Osteoblast (primary cell): ENCODE measurements at regions not wholly inside any gene's neighbourhood (a gene's known extent, or its start where the extent isn't known, plus 50 kb on each side); places are given as distances from the start of the nearest gene placed in this dataset.

Experiments
- DNase-seq: peaks from one replicate; pipeline ENCODE4 v3.0.0; 2011; ENCODE audit warnings: low spot score, mixed read lengths; ENCODE audit not compliant: insufficient read length; ENCODE audit errors: missing footprints
- H2AFZ ChIP-seq: 2 replicates; pipeline ENCODE4 v1.6.0; 2011; ENCODE audit warnings: mild to moderate bottlenecking, low read length
- H3K27ac ChIP-seq: 2 replicates; pipeline ENCODE4 v1.5.1; 2011; ENCODE audit warnings: mild to moderate bottlenecking, low read depth, low read length, moderate library complexity
- H3K27me3 ChIP-seq: 2 replicates; pipeline ENCODE4 v1.6.0; 2012; ENCODE audit warnings: mild to moderate bottlenecking, control low read depth, inconsistent platforms, low read length, moderate library complexity; ENCODE audit not compliant: insufficient read depth
- H3K36me3 ChIP-seq: 2 replicates; pipeline ENCODE4 v1.5.1; 2011; ENCODE audit warnings: mild to moderate bottlenecking, low read length, control low read depth, moderate library complexity; ENCODE audit not compliant: insufficient read depth
- H3K4me1 ChIP-seq: 2 replicates; pipeline ENCODE4 v1.5.1; 2011; ENCODE audit warnings: mild to moderate bottlenecking, low read length, control low read depth, moderate library complexity; ENCODE audit not compliant: insufficient read depth
- H3K4me2 ChIP-seq: 2 replicates; pipeline ENCODE4 v1.6.0; 2011; ENCODE audit warnings: mild to moderate bottlenecking, low read length; ENCODE audit not compliant: insufficient read depth
- H3K4me3 ChIP-seq: fragments of 200-600 bp; sonication (generic); 3 replicates; pipeline ENCODE4 v1.5.1; 2012; ENCODE audit warnings: mild to moderate bottlenecking, low read length, inconsistent platforms; ENCODE audit not compliant: insufficient read depth
- H3K79me2 ChIP-seq: 2 replicates; pipeline ENCODE4 v1.6.0; 2012; ENCODE audit warnings: mild to moderate bottlenecking, low read length, control low read depth, inconsistent platforms; ENCODE audit not compliant: insufficient read depth
- H3K9me3 ChIP-seq: 2 replicates; pipeline ENCODE4 v1.5.1; 2011; ENCODE audit warnings: low read depth, low read length, control low read depth
- H4K20me1 ChIP-seq: 2 replicates; pipeline ENCODE4 v1.6.0; 2012; ENCODE audit warnings: mild to moderate bottlenecking, low read length, control low read depth; ENCODE audit not compliant: insufficient read depth
- TF ChIP-seq, protein P1 (sequence below): IDR thresholded peaks from 2 replicates; pipeline ENCODE4 v1.5.1; 2011; ENCODE audit warnings: mild to moderate bottlenecking, low read depth, low read length, moderate library complexity; ENCODE audit errors: extremely low read depth

DNA sequence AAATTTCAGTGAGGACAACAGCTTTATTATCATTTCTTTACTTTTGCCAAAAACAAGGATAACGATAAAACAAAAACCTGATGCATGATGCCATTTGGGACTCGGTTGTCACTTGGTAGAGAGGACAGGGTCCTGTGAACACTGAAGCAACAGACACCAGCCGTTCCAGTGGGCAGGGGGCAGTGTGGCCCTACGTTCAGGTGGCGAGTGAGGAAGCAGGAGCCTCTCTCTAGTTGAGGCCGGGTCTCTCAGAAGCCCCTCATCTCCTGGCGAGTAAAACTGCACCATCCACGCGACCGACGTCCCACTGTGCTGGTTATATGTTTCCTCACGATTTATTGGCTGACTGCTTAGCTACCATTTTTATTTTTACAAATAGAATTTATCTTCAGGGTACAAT lies 231.6 kb downstream of the THBS2 start:
- H3K4me1 ChIP-seq = peaks cover 7% of the 10 kb centered on the region
- no peak overlapping the region for H3K27ac ChIP-seq
- H3K27me3 ChIP-seq = no peaks in the 10 kb centered on the region
- H3K9me3 ChIP-seq = no peaks in the 10 kb centered on the region
- no peak overlapping the region for H2AFZ ChIP-seq
- no peaks in the 10 kb centered on the region for H3K36me3 ChIP-seq
- DNase-seq = no peak
- no peak overlapping the region for H3K4me3 ChIP-seq
- H4K20me1 ChIP-seq = no peaks in the 10 kb centered on the region
- no peaks in the 10 kb centered on the region for H3K79me2 ChIP-seq
- H3K4me2 ChIP-seq = no peak overlapping the region
- TF ChIP-seq, protein P1, sequence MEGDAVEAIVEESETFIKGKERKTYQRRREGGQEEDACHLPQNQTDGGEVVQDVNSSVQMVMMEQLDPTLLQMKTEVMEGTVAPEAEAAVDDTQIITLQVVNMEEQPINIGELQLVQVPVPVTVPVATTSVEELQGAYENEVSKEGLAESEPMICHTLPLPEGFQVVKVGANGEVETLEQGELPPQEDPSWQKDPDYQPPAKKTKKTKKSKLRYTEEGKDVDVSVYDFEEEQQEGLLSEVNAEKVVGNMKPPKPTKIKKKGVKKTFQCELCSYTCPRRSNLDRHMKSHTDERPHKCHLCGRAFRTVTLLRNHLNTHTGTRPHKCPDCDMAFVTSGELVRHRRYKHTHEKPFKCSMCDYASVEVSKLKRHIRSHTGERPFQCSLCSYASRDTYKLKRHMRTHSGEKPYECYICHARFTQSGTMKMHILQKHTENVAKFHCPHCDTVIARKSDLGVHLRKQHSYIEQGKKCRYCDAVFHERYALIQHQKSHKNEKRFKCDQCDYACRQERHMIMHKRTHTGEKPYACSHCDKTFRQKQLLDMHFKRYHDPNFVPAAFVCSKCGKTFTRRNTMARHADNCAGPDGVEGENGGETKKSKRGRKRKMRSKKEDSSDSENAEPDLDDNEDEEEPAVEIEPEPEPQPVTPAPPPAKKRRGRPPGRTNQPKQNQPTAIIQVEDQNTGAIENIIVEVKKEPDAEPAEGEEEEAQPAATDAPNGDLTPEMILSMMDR = no peak

DNA sequence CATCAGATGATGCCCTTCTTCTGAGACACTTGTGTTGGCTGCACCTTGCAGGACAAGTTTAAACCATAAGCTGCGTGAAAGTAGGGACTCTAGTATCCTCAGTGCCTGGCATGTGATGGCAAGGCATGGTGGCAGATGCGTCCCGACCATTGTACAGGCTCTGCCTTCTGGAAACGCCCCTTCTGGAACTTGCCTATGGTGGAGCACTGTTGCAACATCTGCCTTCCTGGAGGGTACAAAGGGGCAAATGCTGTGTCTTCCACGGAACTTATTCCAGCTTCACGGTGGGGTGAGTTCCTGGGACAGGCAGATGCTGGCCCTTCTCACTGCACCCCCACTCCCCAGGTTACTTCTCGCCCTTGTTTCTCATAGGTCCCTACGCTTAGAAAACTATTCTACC lies 232.8 kb downstream of the THBS2 start:
- Histone ChIP-seq H3K27me3 (no peaks in the 10 kb centered on the region), H3K79me2 (no peaks in the 10 kb centered on the region), H3K4me3 (no peak overlapping the region), H3K27ac (no peak overlapping the region), H3K4me1 (peaks cover 7% of the 10 kb centered on the region), H2AFZ (peak overlapping the region; percentile 57), H4K20me1 (no peaks in the 10 kb centered on the region), H3K36me3 (no peaks in the 10 kb centered on the region), H3K9me3 (peaks cover 4% of the 10 kb centered on the region), H3K4me2 (peak overlapping the region; percentile 4)
- DNase-seq = no peak
- TF ChIP-seq, protein P1 = no peak

DNA sequence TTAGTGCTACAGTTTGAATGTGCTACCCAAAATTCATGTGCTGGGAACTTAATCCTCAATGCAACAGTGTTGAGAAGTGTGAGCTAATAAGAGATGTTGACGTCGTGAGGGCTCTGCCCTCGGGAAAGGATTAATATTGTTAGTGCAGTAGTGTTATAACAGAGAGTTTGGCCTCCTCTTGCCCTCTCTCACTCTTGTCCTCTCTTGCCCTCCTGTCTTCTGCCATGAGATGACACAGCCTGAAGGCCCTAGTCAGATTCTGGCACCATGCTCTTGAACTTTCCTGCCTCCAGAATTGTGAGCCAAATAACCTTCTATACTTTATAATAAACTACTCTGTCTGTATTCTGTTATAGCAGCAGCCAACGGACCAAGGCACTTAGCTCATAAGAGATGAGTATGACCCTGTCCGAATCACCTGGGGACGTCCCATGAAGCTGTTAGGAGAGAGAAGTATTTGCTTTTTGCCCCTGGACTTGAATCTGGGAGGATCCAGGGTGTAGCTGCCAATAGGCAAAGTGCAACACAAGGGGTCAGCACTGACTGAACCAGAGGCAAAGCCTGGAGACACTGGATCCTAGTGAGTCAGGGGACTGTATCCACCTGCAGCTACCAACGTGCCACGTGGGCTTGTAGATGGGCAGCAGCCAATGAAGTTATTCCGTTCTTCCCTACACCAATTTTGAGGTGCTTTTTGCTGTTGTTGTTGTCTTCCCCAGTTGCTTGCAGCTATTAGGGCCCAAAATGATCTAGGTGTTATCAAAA lies 233.7 kb downstream of the THBS2 start:
- H3K79me2 ChIP-seq = no peaks in the 10 kb centered on the region
- no peak for DNase-seq
- H3K27ac ChIP-seq = no peak overlapping the region
- TF ChIP-seq, protein P1 = peak; percentile 23
- H4K20me1 ChIP-seq = no peaks in the 10 kb centered on the region
- H3K4me3 ChIP-seq = no peak overlapping the region
- no peak overlapping the region for H2AFZ ChIP-seq
- H3K27me3 ChIP-seq = no peaks in the 10 kb centered on the region
- peaks cover 4% of the 10 kb centered on the region for H3K9me3 ChIP-seq
- peaks cover 7% of the 10 kb centered on the region for H3K4me1 ChIP-seq
- H3K36me3 ChIP-seq = no peaks in the 10 kb centered on the region
- no peak overlapping the region for H3K4me2 ChIP-seq

DNA sequence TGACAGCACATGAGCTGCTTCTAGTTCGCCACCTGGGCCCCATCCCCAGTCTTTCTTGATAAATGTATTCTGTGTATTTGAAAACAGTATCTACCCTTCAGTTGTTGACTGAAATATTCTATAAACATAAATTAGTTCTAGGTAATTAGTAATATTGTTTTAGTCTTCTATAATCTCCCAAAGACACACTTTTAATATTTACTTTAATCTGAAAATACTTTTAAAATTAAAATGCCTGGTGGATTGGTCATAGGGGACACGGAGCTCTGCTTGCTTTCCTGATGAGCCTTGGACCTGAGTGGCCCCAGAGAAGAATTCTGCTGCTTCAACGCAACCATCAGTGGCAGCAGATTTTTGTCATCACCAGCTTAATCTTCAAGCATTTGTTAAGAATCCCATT lies 234.5 kb downstream of the THBS2 start:
- Histone ChIP-seq H3K79me2 (no peaks in the 10 kb centered on the region), H3K4me2 (no peak overlapping the region), H4K20me1 (no peaks in the 10 kb centered on the region), H3K36me3 (no peaks in the 10 kb centered on the region), H3K4me3 (no peak overlapping the region), H3K27ac (no peak overlapping the region), H2AFZ (no peak overlapping the region), H3K4me1 (peaks cover 7% of the 10 kb centered on the region), H3K9me3 (peaks cover 4% of the 10 kb centered on the region), H3K27me3 (no peaks in the 10 kb centered on the region)
- peak; percentile 79 for DNase-seq
- TF ChIP-seq, protein P1 = no peak
